ENCODE measurements at regions not wholly inside any gene's neighbourhood (a gene's known extent, or its start where the extent isn't known, plus 50 kb on each side); places are given as distances from the start of the nearest gene placed in this dataset.

GRCh38 chr21:38699048-38699447 is 106.7 kb upstream of the ETS2 start:
- H2AFZ ChIP-seq (ENCODE audit: low read depth, low read length) = no peak overlapping the region
- H3K9ac ChIP-seq (ENCODE audit: insufficient read depth in 1 of 2, low read depth in 2 of 2, low read length in 2 of 2) = no peak overlapping the region
- H4K20me1 ChIP-seq (replicated peaks; ENCODE audit: control insufficient read depth, insufficient read depth, low read length) = no peaks in the 10 kb centered on the region
- no peak overlapping the region for H3K4me3 ChIP-seq
- ATAC-seq (peak; percentile 82), FAIRE-seq (no peak), DNase-seq (ENCODE audit: extremely low read depth in 1 of 4, low spot score in 3 of 4) (peak; percentile 24 to 34 (median 30))
- intact Hi-C loops (cut with micrococcal nuclease) = no loop called here
- no peak overlapping the region for H3K27ac ChIP-seq (ENCODE audit: extremely low read depth, low read depth, low read length)
- no peaks in the 10 kb centered on the region for H3K4me1 ChIP-seq (replicated peaks in 1 of 2; ENCODE audit: control insufficient read depth in 2 of 2, insufficient read depth in 2 of 2, low read length in 2 of 2)
- in situ Hi-C loops (cut with MboI) = no loop called here
- H3K9me1 ChIP-seq (ENCODE audit: control insufficient read depth, insufficient read depth, low read length) = no peaks in the 10 kb centered on the region
- H3K9me3 ChIP-seq (replicated peaks; ENCODE audit: control insufficient read depth, insufficient read depth, low read depth, low read length) = no peaks in the 10 kb centered on the region; the same call in 1 of the 2 replicates
- peaks cover 0 to 7% of the 10 kb centered on the region in 2 experiments; a peak in 2 of 5 replicates for H3K27me3 ChIP-seq (ENCODE audit: control insufficient read depth in 2 of 2, insufficient read depth in 2 of 2, low read length in 2 of 2)
- no peak overlapping the region for H3K4me2 ChIP-seq (ENCODE audit: insufficient read depth, low read length)
- 0% methylated on average over 2 of the region's 2 CpGs for WGBS (ENCODE audit: insufficient coverage, low coverage, missing lambda C conversion rate)
- TF ChIP-seq CTCF (IDR thresholded peaks at IDR 0.05 in 2 of 3, conservative IDR thresholded peaks at IDR 0.05 in 1 of 3; ENCODE audit: insufficient read depth in 2 of 3, low read depth in 1 of 3, low read length in 3 of 3) (peak; percentile 39 to 46 (median 43); a peak in 4 of 6 replicates), HDAC6 (IDR thresholded peaks at IDR 0.05; ENCODE audit: low read depth, low read length) (no peak), ID3 (CRISPR knock-in tag; IDR thresholded peaks at IDR 0.05) (no peak), ID3 (tag; IDR thresholded peaks at IDR 0.05) (no peak), HDGF (IDR thresholded peaks at IDR 0.05) (no peak)
- H3K79me2 ChIP-seq (ENCODE audit: control insufficient read depth, insufficient read depth, low read length) = no peaks in the 10 kb centered on the region
- ChIA-PET CTCF (ENCODE audit: low intra/inter-chr PET ratio) (no interaction called here), POLR2A (interaction anchor here (0.5 kb wide), 1 partner anchor 37 kb away, joined by 3 read pairs; no protein-coding TSS in a partner anchor)
- BruUV-seq (replicated peaks) = no TSS peak
- no peaks in the 10 kb centered on the region for H3K36me3 ChIP-seq (ENCODE audit: control insufficient read depth, insufficient read depth, low read length)
